LoVo (cell line): ENCODE measurements at regions not wholly inside any gene's neighbourhood (a gene's known extent, or its start where the extent isn't known, plus 50 kb on each side); places are given as distances from the start of the nearest gene placed in this dataset.

Source experiments
- DNase-seq: peaks from one replicate; pipeline ENCODE4 v3.0.0-alpha.2; 2016; ENCODE audit warnings: low spot score

GRCh38 chr20:17787816-17788215, 88.0 kb downstream of the BANF2 start:
- DNase-seq: no peak

GRCh38 chr20:17786221-17786718, 86.5 kb downstream of the BANF2 start:
- DNase-seq: no peak
